WI38 (cell line): ENCODE measurements at regions not wholly inside any gene's neighbourhood (a gene's known extent, or its start where the extent isn't known, plus 50 kb on each side); places are given as distances from the start of the nearest gene placed in this dataset.

Source experiments
- H3K4me3 ChIP-seq: 2 replicates; pipeline ENCODE4 v1.5.1; 2011; ENCODE audit warnings: low read depth, mild to moderate bottlenecking, control low read depth, low read length
- CTCF ChIP-seq: IDR thresholded peaks from 2 replicates; pipeline ENCODE4 v1.5.1; 2012; ENCODE audit warnings: low read depth, mild to moderate bottlenecking, control low read depth, low read length

- H3K4me3 ChIP-seq = no peak overlapping the region
- TF ChIP-seq CTCF = no peak
Observed at GRCh38 chr16:86306811-86307513, 203.4 kb upstream of the FOXF1 start.

GRCh38 chr16:86307514-86307903, 202.8 kb upstream of the FOXF1 start:
- TF ChIP-seq CTCF = no peak
- H3K4me3 ChIP-seq = no peak overlapping the region

GRCh38 chr16:86308514-86308913, 201.8 kb upstream of the FOXF1 start:
- no peak overlapping the region for H3K4me3 ChIP-seq
- no peak for TF ChIP-seq CTCF

GRCh38 chr16:86313631-86314030, 196.7 kb upstream of the FOXF1 start:
- TF ChIP-seq CTCF = no peak

GRCh38 chr16:86314402-86315025, 195.8 kb upstream of the FOXF1 start:
- TF ChIP-seq CTCF = no peak
- H3K4me3 ChIP-seq = no peak overlapping the region

More at GRCh38 chr16:86313631-86314030, 196.7 kb upstream of the FOXF1 start:
- no peak overlapping the region for H3K4me3 ChIP-seq

- no peak overlapping the region for H3K4me3 ChIP-seq
- TF ChIP-seq CTCF = no peak
Observed at GRCh38 chr16:86316967-86317812, 193.1 kb upstream of the FOXF1 start.
